ENCODE measurements at regions not wholly inside any gene's neighbourhood (a gene's known extent, or its start where the extent isn't known, plus 50 kb on each side); places are given as distances from the start of the nearest gene placed in this dataset.
A peak's percentile ranks its signal among the peaks of the same experiment; 100 is the strongest.
"Not testable (repeated sequence)": the region's sequence is repeated elsewhere in the genome, so short reads cannot be mapped to it uniquely, and the experiment has no call there.

DNA sequence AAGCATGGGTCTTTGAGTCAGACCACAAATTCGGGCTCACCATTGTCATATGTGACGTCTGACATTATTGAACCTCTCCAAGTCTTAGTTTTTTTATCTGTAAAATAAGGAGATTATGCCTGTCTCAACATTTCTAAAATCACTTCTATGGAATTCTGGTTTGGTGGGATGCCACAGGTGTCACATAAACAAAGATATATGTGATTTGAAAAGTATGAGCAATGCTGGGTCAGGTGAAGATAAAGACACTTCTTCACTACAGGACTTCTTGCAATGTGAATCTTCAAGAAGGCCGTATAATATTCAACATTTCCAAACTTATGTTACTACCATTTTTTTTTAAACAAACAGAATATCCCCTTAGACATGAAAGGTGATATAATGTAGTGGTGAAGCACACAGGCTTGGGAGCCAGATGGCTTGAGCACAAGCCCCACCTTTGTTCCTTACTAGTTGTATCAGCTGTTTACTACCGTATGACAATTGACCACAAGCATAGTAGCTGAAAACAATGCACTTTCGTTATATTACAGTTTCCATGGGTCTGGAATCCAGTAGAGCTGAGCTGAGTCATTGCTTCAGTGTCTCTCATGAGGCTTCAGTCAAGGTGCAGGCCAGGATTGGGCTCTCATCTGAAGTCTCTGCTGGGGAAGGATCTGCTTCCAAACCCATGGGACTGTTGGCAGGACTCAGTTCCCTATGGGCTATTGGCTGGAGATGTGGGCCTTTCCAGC is 87.7 kb downstream of the UTP18 start:
- DNase-seq (ENCODE audit: low read depth), result peak; percentile 4

DNA sequence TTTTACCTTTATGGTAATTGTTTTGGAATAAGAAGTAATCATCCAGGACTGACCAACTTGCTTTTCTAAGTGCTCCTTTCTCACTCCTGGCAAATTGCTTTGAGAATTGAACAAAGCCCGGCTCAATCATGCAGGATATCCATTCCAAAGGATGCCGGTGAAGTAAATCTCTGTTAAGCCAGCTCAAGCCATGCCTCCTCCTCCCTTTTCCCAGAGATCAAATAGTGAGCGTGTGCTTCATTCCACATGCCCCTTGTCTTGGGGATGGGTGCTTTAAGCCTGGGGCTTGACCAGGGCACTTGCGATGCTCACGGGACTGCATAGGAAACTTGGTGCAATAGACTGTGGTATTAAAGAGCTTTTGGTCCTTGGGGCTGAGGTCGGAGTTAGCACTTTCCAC is 90.7 kb downstream of the UTP18 start:
- no peak for DNase-seq (ENCODE audit: low read depth)

DNA sequence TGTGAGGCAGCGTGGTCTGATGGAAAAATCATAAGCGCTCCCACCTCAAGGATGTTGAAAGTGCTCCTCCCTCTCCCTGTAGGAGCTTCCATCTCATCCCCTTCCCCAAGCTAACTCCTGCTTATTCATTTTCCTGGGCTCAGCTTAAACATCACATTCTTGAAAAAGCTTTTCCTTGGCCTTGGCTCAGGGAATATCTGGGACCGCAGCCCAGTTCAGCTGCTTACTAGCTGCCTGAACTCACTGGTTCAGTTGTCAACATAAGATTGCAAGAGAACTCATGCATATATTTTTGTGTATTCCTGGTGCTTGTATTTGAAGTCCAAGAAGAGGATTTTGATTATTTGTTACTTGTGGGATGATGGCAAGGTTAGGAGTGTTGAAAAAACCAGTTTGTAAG is 91.5 kb downstream of the UTP18 start:
- DNase-seq (ENCODE audit: low read depth), result peak; percentile 4

DNA sequence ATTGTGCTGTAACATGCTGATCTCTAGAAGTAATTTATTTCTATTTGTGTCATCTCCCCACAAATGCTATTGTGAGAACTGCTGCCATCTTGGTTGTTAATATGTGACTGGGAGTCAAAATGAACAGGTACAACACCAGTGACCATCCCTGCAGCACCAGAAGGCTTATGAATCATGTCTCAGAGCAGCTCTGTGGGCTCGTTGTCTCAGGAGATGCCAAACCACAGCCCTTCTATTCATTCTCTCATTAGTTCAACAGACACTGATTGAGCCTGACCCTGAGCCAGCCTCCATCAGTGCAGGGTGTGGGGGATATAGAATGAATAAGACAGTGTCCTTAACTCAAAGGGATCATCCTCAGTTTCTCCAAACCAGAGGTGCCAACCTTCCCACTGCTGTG is 92.5 kb downstream of the UTP18 start:
- DNase-seq (ENCODE audit: low read depth), result peak; percentile 22

DNA sequence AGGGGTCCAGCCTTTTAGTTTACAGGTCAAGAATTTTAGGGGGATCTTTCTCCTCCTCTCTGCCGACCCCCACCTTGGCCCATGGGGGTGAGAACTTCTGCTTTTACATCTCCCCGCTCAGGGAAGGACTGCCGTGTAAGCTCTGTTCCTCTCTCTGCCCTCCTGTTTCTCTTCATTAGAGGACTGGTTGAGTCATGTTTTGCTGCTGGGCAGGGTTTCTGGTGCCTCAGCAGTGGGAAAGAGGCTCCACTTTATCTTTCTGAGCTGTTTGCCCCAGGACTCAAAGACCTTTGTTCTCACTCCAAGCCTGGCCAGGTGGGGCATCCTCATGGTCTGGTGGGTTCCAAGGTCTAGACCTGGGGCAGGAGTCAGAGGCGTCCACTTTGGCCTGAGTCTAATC is 93.0 kb downstream of the UTP18 start:
- DNase-seq (ENCODE audit: low read depth), result no peak

DNA sequence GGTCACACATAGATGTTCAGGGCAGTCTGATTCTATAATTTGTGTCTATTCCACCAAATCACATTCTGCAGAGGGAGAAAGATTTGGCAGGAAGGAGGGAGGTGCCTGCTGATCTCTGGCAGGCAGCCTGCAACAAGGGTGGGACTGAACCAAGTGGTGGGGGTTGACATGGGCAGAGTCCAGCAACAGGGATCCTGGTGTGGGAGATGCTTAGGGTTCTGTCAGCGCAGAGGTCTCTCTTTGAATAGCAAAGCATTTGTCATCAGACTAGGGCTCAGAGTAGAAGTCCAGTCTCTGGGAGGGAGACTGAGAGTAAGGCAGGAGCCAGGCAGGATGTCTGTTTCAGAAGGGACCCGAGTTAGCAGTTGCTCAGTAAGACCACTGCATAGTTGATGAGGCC is 94.6 kb downstream of the UTP18 start:
- DNase-seq (ENCODE audit: low read depth), result no peak

DNA sequence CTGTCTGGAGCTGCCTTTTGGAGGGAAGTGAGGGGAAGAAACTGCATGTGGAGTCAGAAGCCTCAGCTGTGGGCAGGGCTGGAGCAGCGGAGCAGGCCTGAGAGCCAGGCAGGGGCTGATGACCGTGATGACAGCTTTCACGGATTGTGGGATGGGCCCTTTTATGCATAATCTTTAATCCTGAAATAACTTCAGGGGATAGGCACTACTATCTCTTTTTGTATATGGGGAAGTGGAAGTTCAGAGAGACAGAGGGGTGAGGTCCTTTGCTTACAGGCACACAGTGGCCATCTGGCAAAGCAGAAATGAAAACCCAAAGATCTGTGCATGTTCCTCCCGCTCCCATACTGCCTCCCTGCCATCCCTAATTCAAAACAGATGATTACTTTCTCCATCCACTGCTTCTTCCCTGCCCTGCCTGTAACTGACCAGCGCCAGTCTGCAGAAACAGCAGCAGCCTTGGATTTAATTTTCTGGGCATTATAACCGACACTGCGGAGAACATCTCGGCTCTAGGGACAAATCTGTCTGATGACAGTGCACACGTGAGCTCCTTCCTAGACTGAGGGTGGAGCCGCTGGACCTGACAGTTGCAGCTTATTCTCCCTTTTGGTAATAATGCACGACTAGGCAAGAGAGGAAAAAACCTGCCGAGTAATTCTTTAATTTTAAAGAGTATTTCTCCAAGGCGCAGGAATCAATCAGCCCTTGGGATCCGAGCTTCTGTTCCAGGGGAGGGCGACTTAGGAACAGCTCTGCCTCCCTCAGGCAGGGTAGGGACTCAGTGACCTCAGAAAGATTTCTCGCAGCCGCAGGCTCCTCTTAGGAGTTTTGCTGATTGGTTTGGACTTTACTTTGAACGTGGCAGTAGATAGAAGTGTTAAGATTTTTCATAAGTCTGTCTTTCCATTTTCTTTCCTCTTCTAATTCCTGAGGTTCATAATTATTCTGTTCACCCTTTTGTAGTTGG is 95.4 kb downstream of the UTP18 start:
- no peak for DNase-seq (ENCODE audit: low read depth)

DNA sequence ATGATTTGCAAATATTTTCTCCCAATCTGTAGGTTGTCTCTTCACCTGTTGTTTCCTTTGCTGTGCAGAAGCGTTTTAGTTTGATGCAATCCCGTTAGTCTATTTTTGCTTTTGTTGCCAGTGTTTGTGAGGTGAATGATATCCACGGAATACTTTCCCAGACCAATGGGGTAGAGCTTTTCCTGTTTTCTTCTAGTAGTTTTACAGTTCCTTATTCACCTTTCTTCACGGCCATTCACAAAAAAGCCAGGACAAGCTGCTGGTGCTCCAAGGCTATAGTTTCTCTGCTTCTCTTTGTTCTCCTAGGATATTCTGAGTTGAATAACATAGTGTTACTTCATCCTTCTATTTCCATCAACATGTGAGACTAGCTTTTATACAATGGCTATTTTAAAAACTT is 98.7 kb downstream of the UTP18 start:
- DNase-seq (ENCODE audit: low read depth), result no peak

DNA sequence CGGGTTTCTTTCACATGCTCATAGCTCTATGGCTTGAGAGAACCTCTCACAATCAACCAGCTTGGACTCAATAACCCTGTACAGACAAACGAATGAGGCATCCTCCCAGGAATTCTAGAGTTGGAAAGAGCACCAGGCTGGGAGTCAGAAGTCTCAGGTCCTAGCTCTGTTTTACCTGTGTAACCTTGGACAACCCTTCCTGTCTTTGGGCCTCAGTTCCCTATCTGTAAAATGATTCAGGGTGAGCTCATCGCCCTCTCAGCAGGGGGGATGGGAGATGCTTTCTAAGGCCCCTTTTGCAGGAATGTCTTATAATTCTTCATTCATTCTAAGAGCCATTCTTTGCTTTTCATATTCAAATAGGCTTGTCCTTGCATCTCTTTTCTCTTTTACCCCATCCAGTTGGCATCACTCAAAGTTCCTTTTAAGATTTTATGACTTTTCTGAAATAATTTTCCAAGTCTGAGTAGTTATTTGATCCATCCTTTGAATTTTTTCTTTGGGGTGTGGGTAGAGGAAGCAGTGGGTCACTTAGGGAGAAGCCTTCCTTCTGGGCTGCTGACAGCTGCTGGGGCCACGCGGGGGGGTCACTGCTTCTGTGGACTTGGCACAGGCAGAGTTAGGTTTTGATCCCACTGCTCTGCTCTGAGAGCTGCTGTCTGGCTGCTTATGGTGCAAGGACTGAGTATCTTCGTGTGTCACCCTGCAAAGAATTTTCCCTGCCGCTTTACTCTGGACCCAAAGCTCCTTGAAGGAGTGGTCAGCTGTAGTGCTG is 102.7 kb downstream of the UTP18 start:
- DNase-seq (ENCODE audit: low read depth), result peak; percentile 19

DNA sequence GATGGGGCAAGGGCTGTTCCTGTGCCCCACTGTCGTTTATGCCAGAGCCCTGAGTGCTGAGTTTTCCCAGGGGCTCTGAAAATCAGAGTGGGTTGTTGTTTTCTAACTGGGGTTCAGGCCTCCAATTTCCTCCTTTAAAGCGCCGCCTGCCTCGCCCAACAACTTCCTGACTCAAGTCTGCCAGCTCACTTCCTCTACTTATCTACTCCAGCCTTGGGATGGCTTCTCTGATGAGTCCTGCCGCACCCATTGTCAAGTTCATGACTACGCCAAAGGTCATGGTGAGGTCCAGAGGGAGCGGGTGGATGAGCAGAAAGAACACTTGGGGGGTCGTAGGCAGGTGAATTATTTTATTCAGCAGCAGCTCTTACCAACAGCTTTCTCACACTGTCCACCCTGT is 104.7 kb downstream of the UTP18 start:
- DNase-seq (ENCODE audit: low read depth), result no peak

DNA sequence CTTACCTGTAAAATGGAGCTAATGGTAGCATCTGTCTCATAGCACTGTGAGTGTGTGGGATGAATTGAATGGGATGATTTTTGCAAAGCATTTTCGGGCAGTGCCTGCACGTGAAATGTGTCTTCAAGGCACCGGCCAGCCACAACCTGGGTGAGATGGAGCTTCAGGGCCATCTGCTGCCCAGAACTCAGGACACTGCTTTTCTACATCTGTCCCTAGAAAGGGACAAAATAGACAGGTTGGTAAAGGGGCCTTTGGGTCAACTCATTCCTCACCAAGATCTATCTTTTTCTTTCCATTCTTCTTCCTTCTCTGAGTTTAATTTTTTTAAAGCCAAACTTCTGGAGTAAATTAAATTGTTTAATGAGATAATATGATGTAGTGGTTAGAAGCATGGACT is 106.5 kb downstream of the UTP18 start:
- DNase-seq (ENCODE audit: low read depth), result no peak

DNA sequence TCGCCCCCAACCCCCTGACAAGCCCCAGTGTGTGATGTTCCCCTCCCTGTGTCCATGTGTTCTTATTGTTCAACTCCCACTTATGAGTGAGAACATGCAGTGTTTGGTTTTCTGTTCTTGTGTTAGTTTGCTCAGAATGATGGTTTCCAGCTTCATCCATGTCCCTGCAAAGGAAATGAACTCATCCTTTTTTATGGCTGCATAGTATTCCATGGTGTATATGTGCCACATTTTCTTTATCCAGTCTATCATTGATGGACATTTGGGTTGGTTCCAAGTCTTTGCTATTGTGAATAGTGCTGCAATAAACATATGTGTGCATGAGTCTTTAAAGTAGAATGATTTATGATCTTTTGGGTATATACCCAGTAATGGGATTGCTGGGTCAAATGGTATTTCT is 107.5 kb downstream of the UTP18 start:
- not testable (repeated sequence) for DNase-seq (ENCODE audit: low read depth)

DNA sequence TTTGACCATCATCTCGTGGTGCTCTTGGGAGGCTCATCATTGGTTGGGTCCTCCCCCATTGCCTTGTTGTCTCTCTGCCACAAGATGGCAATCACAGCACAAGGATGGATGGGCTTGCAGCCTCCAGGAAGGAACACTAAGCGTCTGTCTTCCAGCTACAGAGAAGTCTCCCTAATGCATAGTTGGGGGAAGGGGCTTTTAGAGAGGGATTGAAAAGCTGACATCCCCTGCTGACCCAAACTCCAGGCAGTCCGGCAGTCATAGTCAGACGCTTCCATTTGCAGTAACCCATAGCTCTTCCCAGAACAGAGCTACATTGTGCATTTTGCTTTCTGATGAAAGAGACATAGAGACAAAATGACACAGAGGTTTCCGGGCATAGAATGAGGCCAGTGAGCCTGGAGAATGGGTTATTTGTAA is 111.4 kb downstream of the UTP18 start:
- peak; percentile 22 for DNase-seq (ENCODE audit: low read depth)

DNA sequence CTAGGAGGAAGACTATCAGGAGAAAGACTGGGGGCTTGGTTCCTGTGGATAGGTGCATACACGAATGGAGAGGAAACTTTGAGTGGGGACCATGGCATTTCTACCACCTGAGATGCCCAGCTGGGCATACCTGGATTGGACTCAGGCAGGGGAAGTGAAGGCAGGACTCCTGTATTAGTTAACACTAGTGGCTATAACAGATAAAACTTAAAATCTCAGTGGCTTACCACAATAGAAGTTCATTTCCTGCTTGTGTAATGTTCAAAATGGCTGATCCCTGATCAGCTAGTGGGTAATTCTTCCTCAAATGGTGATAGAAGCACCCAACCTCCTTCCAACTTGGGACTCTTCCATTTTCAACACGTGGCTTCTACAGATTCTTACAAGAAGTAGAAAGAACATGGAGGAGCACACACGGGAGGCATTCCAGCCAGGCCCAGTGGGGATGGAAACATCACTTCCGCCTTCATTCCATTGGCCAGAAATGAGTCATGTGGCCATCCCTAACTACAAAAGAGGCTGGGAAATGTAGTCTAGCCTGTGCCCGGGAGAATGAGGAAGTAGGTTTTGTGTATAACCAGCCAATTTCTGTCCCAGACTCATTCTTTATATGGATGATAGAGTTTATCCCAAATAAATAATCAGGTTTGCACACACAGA is 112.1 kb downstream of the UTP18 start:
- peak; percentile 41 for DNase-seq (ENCODE audit: low read depth)

DNA sequence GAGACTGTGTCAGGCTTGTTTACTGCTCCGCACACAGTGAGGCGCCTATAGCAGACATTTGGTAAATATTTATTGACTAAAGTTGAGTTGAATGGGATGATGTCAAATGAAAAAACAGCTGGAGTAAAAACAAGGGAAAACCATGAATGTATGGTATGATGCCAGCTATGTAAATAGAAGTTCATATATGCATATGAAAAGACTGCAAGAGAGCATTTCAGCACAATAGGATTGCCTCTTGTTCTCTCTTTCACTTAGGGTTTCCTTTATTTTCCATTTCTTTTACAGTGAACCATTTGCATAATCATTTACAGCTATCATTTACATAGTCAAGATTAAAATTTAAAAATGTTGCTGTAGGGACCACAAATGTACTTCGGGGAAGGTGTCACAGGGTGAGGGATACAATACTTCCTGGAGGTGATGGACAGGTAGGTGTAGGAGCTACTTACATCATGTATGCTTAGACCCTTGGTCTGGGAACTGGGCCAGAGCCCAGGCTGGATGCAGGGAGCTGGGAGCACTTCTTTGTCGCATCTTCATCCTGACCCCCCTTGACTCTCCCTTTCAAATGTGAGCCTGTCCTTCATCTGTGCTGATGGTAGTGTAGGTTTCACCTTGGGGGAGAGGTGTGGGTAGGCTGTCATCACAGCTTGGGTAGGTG is 113.3 kb downstream of the UTP18 start:
- no peak for DNase-seq (ENCODE audit: low read depth)

DNA sequence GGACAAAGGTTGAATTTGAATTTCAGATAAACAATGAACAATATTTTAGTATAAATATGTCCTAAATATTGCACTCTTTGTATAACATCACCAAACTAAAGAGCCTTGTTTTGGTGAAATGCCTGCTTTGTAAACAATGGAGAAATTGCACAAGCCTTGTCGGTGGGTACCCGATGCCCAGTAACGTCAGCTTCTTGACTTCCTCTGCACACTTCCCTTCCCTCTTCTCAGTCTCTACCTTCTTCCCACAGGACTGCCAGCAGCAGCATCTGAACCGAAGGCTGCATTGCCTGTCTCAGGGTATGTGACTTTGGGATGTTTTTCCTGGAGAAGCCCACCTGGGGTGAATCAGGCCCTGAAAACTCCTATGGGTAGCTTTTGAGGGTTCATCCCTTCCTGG is 113.9 kb downstream of the UTP18 start:
- DNase-seq (ENCODE audit: low read depth), result no peak

DNA sequence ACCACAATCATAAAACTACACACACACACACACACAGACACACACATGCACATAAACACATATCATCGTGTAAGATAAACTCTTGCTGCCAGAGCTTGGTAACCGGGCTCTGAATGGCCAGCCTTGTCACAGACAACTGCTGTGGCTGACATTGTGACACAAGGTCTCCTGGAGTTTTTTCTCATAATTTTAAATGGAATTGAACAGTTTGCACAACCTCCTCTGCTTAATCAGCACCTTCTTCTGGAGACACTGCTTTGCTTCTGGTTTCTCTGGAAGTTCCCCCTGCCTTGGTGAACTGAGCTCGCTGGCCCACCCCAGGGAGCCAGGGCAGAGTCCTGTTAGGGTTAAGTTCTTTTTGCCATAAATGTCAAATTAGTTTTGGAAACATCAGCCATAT is 115.4 kb downstream of the UTP18 start:
- no peak for DNase-seq (ENCODE audit: low read depth)

DNA sequence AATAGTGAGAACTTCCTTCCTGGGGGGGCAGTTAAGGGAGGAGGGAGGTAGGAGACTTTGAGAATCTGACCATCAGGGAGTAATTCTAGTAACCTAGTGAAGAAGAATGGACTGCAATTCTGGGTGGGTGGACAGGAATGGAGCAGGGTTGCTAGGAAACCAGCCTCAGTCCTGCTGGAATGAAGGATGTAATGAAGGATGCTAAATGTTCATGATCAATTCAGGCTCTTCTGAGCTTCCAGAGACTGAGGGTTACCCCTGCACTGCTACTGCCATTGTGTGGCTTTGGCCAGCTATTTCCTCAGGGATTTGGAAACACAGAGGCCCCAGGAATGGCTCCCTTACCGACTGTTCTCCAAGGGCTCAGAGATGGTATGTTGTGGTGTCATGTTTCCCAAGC is 116.4 kb downstream of the UTP18 start:
- DNase-seq (ENCODE audit: low read depth), result no peak

DNA sequence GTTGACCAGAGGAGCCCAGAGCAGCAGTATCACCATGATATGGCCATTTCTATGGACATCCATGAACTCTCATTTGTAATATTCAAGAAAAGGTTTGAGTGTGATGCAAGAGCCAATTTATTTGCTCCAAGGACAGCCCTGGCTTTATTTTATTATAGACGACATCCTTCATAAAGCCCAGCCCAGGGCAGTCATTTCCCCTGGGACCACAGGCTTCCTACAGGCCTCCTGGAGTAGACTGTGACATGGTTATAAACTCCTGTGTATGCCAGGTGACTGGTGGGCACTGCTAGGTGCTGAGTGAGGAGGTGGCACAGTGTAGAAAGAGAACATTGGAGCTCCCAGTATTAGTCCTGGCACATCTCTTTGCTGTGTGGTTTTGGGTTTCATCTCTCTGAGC is 120.9 kb downstream of the UTP18 start:
- no peak for DNase-seq (ENCODE audit: low read depth)

DNA sequence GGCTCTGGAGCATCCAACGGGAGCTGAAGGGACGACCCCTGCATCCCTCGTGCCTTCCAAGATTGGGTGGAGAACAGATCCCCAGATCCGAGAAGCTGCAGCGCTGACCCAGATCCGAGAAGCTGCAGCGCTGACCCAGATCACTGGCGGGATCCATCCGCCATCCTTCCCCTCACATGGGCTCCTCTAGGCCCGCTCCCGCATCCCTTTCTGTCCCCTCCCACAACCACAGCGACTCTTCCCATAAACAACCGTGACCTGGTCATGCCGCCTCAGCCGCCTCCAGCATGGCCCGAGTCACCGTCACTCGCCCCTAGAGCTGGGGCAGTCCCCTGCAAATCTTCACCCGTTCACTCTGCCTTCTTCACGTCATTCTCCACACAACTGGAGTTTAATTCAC is 124.9 kb downstream of the UTP18 start:
- DNase-seq (ENCODE audit: low read depth), result no peak

DNA sequence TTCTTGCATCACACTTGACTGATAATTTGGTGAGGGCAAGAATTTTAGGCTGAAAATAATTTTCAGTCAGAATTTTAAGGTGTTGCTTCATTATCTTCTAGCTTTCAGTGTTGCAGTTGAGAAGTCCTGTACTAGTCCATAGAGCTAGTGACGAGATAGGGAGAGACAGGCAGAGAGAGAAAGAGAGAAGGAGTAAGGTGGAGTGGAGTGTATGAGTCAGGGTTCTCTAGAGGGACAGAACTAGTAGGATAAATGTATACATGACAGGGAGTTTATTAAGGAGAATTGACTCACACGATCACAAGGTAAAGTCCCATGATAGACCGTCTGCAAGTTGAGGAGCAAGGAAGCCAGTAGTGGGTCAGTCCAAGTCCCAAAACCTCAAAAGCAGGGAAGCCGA is 127.2 kb downstream of the UTP18 start:
- DNase-seq (ENCODE audit: low read depth), result no peak
